ENCODE measurements at regions not wholly inside any gene's neighbourhood (a gene's known extent, or its start where the extent isn't known, plus 50 kb on each side); places are given as distances from the start of the nearest gene placed in this dataset.
A peak's percentile ranks its signal among the peaks of the same experiment; 100 is the strongest.

GRCh38 chr6:139857143-139857542 is 482.7 kb upstream of the CITED2 start:
- H3K4me3 ChIP-seq (ENCODE audit: low read depth, low read length), result no peak overlapping the region
- TF ChIP-seq, protein P1, sequence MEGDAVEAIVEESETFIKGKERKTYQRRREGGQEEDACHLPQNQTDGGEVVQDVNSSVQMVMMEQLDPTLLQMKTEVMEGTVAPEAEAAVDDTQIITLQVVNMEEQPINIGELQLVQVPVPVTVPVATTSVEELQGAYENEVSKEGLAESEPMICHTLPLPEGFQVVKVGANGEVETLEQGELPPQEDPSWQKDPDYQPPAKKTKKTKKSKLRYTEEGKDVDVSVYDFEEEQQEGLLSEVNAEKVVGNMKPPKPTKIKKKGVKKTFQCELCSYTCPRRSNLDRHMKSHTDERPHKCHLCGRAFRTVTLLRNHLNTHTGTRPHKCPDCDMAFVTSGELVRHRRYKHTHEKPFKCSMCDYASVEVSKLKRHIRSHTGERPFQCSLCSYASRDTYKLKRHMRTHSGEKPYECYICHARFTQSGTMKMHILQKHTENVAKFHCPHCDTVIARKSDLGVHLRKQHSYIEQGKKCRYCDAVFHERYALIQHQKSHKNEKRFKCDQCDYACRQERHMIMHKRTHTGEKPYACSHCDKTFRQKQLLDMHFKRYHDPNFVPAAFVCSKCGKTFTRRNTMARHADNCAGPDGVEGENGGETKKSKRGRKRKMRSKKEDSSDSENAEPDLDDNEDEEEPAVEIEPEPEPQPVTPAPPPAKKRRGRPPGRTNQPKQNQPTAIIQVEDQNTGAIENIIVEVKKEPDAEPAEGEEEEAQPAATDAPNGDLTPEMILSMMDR (IDR thresholded peaks at IDR 0.05; ENCODE audit: insufficient read depth, low read length), result no peak
- DNase-seq (ENCODE audit: low read depth), result no peak

DNA sequence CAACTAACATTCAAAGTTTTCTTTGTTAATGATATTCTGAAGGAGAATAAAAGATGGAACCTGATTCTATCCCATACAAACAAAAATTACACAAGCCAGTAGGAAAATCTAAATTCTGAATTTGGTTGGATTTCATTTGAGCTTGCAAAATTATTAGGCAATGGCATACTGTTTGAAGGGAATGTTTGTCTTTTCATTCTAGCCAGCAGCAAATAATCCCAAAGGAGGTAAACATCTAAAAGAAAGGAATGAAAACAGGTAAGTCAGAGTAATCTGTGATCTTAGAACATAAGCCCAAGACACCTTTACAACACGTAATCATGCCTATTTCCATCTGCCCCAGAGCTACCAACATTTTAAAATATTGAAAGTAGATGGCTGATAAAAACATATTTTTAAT is 482.1 kb upstream of the CITED2 start:
- no peak for DNase-seq (ENCODE audit: low read depth)
- no peak overlapping the region for H3K4me3 ChIP-seq (ENCODE audit: low read depth, low read length)
- TF ChIP-seq, protein P1 (IDR thresholded peaks at IDR 0.05; ENCODE audit: insufficient read depth, low read length), result no peak

GRCh38 chr6:139855671-139856311 is 481.3 kb upstream of the CITED2 start:
- no peak for DNase-seq (ENCODE audit: low read depth)
- TF ChIP-seq, protein P1 (IDR thresholded peaks at IDR 0.05; ENCODE audit: insufficient read depth, low read length), result no peak
- H3K4me3 ChIP-seq (ENCODE audit: low read depth, low read length), result no peak overlapping the region

GRCh38 chr6:139853302-139853992 is 479.0 kb upstream of the CITED2 start:
- peak; percentile 41 for DNase-seq (ENCODE audit: low read depth)
- TF ChIP-seq, protein P1 (IDR thresholded peaks at IDR 0.05; ENCODE audit: insufficient read depth, low read length), result no peak
- H3K4me3 ChIP-seq (ENCODE audit: low read depth, low read length), result no peak overlapping the region

DNA sequence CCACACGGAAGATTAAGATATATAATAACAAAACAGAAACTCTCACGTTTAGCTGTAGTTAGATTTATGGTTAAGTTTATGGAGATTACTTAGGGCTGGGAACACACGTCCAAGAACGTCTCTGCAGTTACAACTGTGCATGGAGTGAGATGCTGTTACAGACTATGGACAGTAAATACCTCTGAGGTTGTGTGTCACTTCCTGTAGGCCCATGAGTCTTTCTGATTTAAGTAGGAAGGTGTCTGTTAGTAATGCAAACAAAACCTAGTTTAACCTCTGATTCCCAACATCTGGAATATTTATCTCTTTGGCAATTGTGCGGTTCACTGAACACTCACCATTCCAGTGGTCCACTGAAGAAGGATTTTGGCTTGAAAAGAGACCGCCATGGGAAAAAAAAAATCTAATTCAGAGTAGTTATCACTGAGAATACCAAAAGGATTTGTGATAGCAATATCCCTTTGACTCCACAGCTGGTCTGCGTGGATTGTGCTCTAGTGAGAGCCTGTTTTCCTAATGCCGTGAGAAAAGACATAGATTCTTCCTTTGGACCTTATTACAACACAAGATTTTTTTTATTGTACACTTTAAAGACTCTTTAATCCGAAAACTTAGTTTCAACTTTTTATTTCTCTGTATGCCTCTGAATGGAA is 478.2 kb upstream of the CITED2 start:
- no peak overlapping the region for H3K4me3 ChIP-seq (ENCODE audit: low read depth, low read length)
- TF ChIP-seq, protein P1 (IDR thresholded peaks at IDR 0.05; ENCODE audit: insufficient read depth, low read length), result no peak
- peak; percentile 82 for DNase-seq (ENCODE audit: low read depth)

GRCh38 chr6:139852067-139852466 is 477.6 kb upstream of the CITED2 start:
- TF ChIP-seq, protein P1 (IDR thresholded peaks at IDR 0.05; ENCODE audit: insufficient read depth, low read length), result no peak
- H3K4me3 ChIP-seq (ENCODE audit: low read depth, low read length), result no peak overlapping the region
- DNase-seq (ENCODE audit: low read depth), result peak; percentile 19
